Smooth muscle cell (in vitro differentiated cells): ENCODE measurements at regions not wholly inside any gene's neighbourhood (a gene's known extent, or its start where the extent isn't known, plus 50 kb on each side); places are given as distances from the start of the nearest gene placed in this dataset.

ENCODE experiments used
- DNase-seq: peaks from one replicate; lab custom pipeline; 2025; ENCODE audit not compliant: unreplicated experiment; lab: John Stamatoyannopoulos, UW
- H2AFZ ChIP-seq: fragments of 200-600 bp; sonication (generic); 2 replicates; pipeline ENCODE4 v1.6.0; 2016; ENCODE audit warnings: antibody characterized with exemption, low read depth, mild to moderate bottlenecking
- H3F3A ChIP-seq: fragments of 200-600 bp; sonication (generic); 2 replicates; pipeline ENCODE4 v1.6.0; 2017; ENCODE audit warnings: antibody characterized with exemption, low read depth
- H3K27ac ChIP-seq: fragments of 200-600 bp; sonication (generic); 2 replicates; pipeline ENCODE4 v1.5.1; 2016; ENCODE audit warnings: low read depth, mild to moderate bottlenecking
- H3K27me3 ChIP-seq: fragments of 200-600 bp; sonication (generic); 2 replicates; pipeline ENCODE4 v1.6.1; 2016; ENCODE audit warnings: low read depth, mild to moderate bottlenecking
- H3K36me3 ChIP-seq: fragments of 200-600 bp; sonication (generic); 2 replicates; pipeline ENCODE4 v1.5.1; 2016; ENCODE audit warnings: low read depth
- H3K4me1 ChIP-seq: fragments of 200-600 bp; sonication (generic); 2 replicates; pipeline ENCODE4 v1.5.1; 2016; ENCODE audit warnings: low read depth
- H3K4me2 ChIP-seq: fragments of 200-600 bp; sonication (generic); 2 replicates; pipeline ENCODE4 v1.6.0; 2016; ENCODE audit warnings: mild to moderate bottlenecking
- H3K4me3 ChIP-seq: fragments of 200-600 bp; sonication (generic); 2 replicates; pipeline ENCODE4 v1.5.1; 2016; ENCODE audit warnings: mild to moderate bottlenecking
- H3K79me2 ChIP-seq: fragments of 200-600 bp; sonication (generic); 2 replicates; pipeline ENCODE4 v1.6.0; 2016; ENCODE audit warnings: low read depth, mild to moderate bottlenecking
- H3K9ac ChIP-seq: fragments of 200-600 bp; sonication (generic); 2 replicates; pipeline ENCODE4 v1.6.0; 2016; ENCODE audit warnings: low read depth
- H3K9me3 ChIP-seq: fragments of 200-600 bp; sonication (generic); replicated peaks from 2 replicates; pipeline ENCODE4 v1.5.1; 2016; ENCODE audit warnings: low read depth
- H4K20me1 ChIP-seq: fragments of 200-600 bp; sonication (generic); 2 replicates; pipeline ENCODE4 v1.6.0; 2016; ENCODE audit warnings: low read depth
- WGBS: methylation state at CpG from one replicate; pipeline ENCODE4 v1.1.7; 2016; ENCODE audit warnings: low lambda C conversion rate; 5-methylcytosine and 5-hydroxymethylcytosine counted together
- TF ChIP-seq, protein P1 (sequence below): fragments of 200-600 bp; sonication (generic); IDR thresholded peaks from 2 replicates; pipeline ENCODE4 v1.5.1; 2017; ENCODE audit warnings: borderline replicate concordance, mild to moderate bottlenecking, antibody characterized with exemption; ENCODE audit not compliant: insufficient read depth, poor library complexity, severe bottlenecking

DNA sequence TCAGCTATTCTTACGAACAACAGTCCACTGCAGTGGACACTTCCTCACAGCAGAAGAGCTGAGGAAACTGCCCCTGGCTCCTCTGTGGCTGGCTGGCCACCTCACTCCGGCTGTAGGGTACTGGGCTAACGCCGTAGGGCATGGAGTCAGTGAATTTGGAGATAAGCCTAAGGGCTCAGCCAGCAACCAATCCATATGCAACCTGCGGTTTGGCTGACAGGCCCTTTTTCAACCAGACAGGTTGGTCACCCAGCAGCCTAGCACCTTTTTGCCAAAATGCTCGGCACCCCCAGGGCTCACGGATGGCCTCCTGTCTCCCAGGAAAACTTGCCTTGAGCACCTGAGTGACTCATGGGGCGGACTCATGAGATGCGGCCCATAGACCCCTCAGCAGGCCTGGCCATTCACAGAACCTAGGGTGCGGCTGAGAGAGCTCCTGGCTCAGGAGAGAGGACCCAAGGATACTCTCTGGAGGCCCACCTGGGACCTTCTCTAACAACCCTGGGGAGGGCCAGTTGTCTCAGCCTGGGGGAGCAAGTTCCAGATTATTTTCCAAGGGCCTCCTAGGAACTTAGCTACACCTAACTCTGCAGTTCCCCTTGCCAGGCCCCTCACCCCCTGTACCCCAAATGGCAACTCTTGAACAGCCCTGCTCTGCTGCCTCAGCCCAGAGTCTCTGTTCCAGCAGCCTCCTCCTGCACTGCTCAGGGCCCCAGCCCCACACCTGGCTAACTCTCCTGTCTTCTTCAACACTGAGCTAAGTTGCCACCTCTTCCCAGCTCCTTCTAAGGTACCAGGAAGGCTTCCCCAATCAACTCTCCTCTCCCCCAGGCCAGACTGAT lies 252.1 kb downstream of the CYP26B1 start:
- Histone ChIP-seq H3K27me3 (peaks cover 26% of the 10 kb centered on the region), H2AFZ (no peak overlapping the region), H3K27ac (no peak overlapping the region), H3K4me3 (no peak overlapping the region), H3K4me1 (no peaks in the 10 kb centered on the region), H3K9me3 (no peaks in the 10 kb centered on the region), H3F3A (no peaks in the 10 kb centered on the region), H3K36me3 (no peaks in the 10 kb centered on the region), H3K9ac (no peak overlapping the region), H3K4me2 (no peak overlapping the region), H4K20me1 (no peaks in the 10 kb centered on the region), H3K79me2 (no peaks in the 10 kb centered on the region)
- DNase-seq: no peak
- TF ChIP-seq, protein P1, sequence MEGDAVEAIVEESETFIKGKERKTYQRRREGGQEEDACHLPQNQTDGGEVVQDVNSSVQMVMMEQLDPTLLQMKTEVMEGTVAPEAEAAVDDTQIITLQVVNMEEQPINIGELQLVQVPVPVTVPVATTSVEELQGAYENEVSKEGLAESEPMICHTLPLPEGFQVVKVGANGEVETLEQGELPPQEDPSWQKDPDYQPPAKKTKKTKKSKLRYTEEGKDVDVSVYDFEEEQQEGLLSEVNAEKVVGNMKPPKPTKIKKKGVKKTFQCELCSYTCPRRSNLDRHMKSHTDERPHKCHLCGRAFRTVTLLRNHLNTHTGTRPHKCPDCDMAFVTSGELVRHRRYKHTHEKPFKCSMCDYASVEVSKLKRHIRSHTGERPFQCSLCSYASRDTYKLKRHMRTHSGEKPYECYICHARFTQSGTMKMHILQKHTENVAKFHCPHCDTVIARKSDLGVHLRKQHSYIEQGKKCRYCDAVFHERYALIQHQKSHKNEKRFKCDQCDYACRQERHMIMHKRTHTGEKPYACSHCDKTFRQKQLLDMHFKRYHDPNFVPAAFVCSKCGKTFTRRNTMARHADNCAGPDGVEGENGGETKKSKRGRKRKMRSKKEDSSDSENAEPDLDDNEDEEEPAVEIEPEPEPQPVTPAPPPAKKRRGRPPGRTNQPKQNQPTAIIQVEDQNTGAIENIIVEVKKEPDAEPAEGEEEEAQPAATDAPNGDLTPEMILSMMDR: no peak
- WGBS: 76% methylated on average over 10 of the region's 10 CpGs

DNA sequence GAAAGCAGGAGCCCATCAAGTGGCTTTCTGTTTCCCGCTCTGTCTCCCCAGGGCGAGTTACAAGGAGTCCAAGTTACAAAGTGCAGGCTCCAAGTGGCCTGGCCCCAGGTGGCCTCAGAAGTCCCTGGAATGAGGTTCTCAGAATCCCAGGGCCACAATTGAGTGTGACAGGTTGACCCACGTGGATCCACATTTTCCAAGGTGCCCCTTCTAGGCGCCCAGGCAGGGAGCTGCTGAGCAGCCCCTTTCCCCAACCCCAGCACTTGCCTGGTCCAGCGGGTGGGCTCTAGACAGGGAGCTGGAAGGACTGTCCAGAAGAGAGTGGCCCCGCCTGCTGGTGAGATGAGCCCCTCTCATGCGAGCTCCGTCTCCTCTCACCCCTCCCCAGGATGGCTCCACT lies 253.4 kb downstream of the CYP26B1 start:
- Histone ChIP-seq H3K36me3 (no peaks in the 10 kb centered on the region), H2AFZ (no peak overlapping the region), H3K9me3 (no peaks in the 10 kb centered on the region), H3K4me2 (no peak overlapping the region), H3K27ac (no peak overlapping the region), H3K79me2 (no peaks in the 10 kb centered on the region), H3K27me3 (peaks cover 16% of the 10 kb centered on the region), H3K9ac (no peak overlapping the region), H4K20me1 (no peaks in the 10 kb centered on the region), H3F3A (no peaks in the 10 kb centered on the region), H3K4me3 (no peak overlapping the region), H3K4me1 (no peaks in the 10 kb centered on the region)
- DNase-seq: no peak
- 76% methylated on average over 8 of the region's 8 CpGs for WGBS
- TF ChIP-seq, protein P1: no peak

- Histone ChIP-seq H3K9me3 (no peaks in the 10 kb centered on the region), H3K4me1 (no peaks in the 10 kb centered on the region), H3K27ac (no peak overlapping the region), H3K9ac (no peak overlapping the region), H3K36me3 (no peaks in the 10 kb centered on the region), H2AFZ (no peak overlapping the region), H3K27me3 (peaks cover 10% of the 10 kb centered on the region), H3K4me3 (no peak overlapping the region), H3F3A (no peaks in the 10 kb centered on the region), H4K20me1 (no peaks in the 10 kb centered on the region), H3K4me2 (no peak overlapping the region), H3K79me2 (no peaks in the 10 kb centered on the region)
- TF ChIP-seq, protein P1: no peak
- 80% methylated on average over 13 of the region's 13 CpGs for WGBS
- no peak for DNase-seq
Measured at GRCh38 chr2:71893646-71894045, 254.0 kb downstream of the CYP26B1 start.

DNA sequence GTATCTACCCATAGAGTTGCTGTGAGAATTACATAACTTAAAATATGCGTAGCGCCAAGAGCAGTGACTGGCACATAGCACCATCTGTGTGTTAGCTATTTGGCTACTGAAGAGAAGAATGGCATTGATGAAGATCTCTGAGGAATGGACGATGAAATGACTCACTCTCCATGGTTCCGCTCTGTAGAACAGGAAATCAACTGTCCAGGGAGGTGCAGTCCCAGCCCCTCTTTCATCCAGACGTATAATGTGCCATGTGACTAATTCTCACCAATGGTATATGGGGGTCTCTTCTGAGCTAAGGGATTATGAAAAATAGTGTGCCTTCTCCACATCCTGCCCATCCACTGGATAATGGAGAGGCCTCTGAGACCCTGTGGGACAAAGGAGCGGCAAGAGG lies 254.8 kb downstream of the CYP26B1 start:
- TF ChIP-seq, protein P1: no peak
- 92% methylated on average over 6 of the region's 6 CpGs for WGBS

More for the DNA sequence above, 254.8 kb downstream of the CYP26B1 start:
- Histone ChIP-seq H3K79me2 (no peaks in the 10 kb centered on the region), H3K4me2 (no peak overlapping the region), H3F3A (no peaks in the 10 kb centered on the region), H2AFZ (no peak overlapping the region), H3K4me1 (no peaks in the 10 kb centered on the region), H3K36me3 (no peaks in the 10 kb centered on the region), H4K20me1 (no peaks in the 10 kb centered on the region), H3K27ac (no peak overlapping the region), H3K4me3 (no peak overlapping the region), H3K9ac (no peak overlapping the region), H3K9me3 (no peaks in the 10 kb centered on the region), H3K27me3 (peaks cover 6% of the 10 kb centered on the region)
- DNase-seq: no peak
